Trophoblast cell (in vitro differentiated cells and primary cell): ENCODE measurements at regions not wholly inside any gene's neighbourhood (a gene's known extent, or its start where the extent isn't known, plus 50 kb on each side); places are given as distances from the start of the nearest gene placed in this dataset.

ENCODE experiments used
- DNase-seq, 2 donors: peaks; one replicate each; pipeline ENCODE4 v3.0.0-alpha.2; 2016
- H2AFZ ChIP-seq: 2 replicates; pipeline ENCODE4 v1.6.1; 2013; ENCODE audit warnings: low read length, moderate library complexity, mild to moderate bottlenecking; ENCODE audit not compliant: insufficient read depth, poor library complexity
- H2AK5ac ChIP-seq: 2 replicates; pipeline ENCODE4 v1.6.1; 2013; ENCODE audit warnings: mild to moderate bottlenecking, low read length
- H2BK120ac ChIP-seq: 2 replicates; pipeline ENCODE4 v1.6.1; 2013; ENCODE audit warnings: low read length, mild to moderate bottlenecking, moderate library complexity; ENCODE audit not compliant: insufficient read depth, poor library complexity
- H2BK12ac ChIP-seq: 2 replicates; pipeline ENCODE4 v1.6.1; 2013; ENCODE audit warnings: mild to moderate bottlenecking, low read length, moderate library complexity
- H2BK5ac ChIP-seq: 2 replicates; pipeline ENCODE4 v1.6.1; 2013; ENCODE audit warnings: low read length, low read depth, moderate library complexity, mild to moderate bottlenecking; ENCODE audit not compliant: poor library complexity
- H3K14ac ChIP-seq: 2 replicates; pipeline ENCODE4 v1.6.1; 2013; ENCODE audit warnings: mild to moderate bottlenecking, low read length
- H3K18ac ChIP-seq: 2 replicates; pipeline ENCODE4 v1.6.1; 2013; ENCODE audit warnings: mild to moderate bottlenecking, low read length
- H3K23ac ChIP-seq: 2 replicates; pipeline ENCODE4 v1.6.1; 2013; ENCODE audit warnings: low read length
- H3K27ac ChIP-seq: 2 replicates; pipeline ENCODE4 v1.5.1; 2013; ENCODE audit warnings: low read depth, mild to moderate bottlenecking, inconsistent platforms, low read length, moderate library complexity
- H3K27me3 ChIP-seq: 2 replicates; pipeline ENCODE4 v1.6.1; 2013; ENCODE audit warnings: inconsistent platforms, mild to moderate bottlenecking, low read length, moderate library complexity; ENCODE audit not compliant: insufficient read depth
- H3K36me3 ChIP-seq, 2 experiments: 1 replicate in 1 of 2; 2 replicates in 1 of 2; pipeline ENCODE4 v1.6.1; 2013; ENCODE audit warnings: low read length in 2 of 2, mild to moderate bottlenecking in 2 of 2, moderate library complexity in 1 of 2; ENCODE audit not compliant: insufficient read depth in 2 of 2, control insufficient read depth in 1 of 2
- H3K4ac ChIP-seq: 2 replicates; pipeline ENCODE4 v1.6.1; 2013; ENCODE audit warnings: low read depth, mild to moderate bottlenecking, low read length, moderate library complexity
- H3K4me1 ChIP-seq, 2 experiments: 1 replicate in 1 of 2; 2 replicates in 1 of 2; pipeline ENCODE4 v1.6.1; 2013; ENCODE audit warnings: low read length in 2 of 2, mild to moderate bottlenecking in 2 of 2, moderate library complexity in 1 of 2; ENCODE audit not compliant: insufficient read depth in 2 of 2, control insufficient read depth in 1 of 2
- H3K4me2 ChIP-seq: 2 replicates; pipeline ENCODE4 v1.6.1; 2013; ENCODE audit warnings: inconsistent platforms, mild to moderate bottlenecking, low read length, moderate library complexity
- H3K4me3 ChIP-seq: 2 replicates; pipeline ENCODE4 v1.5.1; 2013; ENCODE audit warnings: mild to moderate bottlenecking, low read depth, low read length, inconsistent platforms
- H3K79me1 ChIP-seq: one replicate; pipeline ENCODE4 v1.6.1; 2013; ENCODE audit warnings: low read length
- H3K79me2 ChIP-seq: 2 replicates; pipeline ENCODE4 v1.6.1; 2013; ENCODE audit warnings: low read length, mild to moderate bottlenecking; ENCODE audit not compliant: control insufficient read depth, insufficient read depth, poor library complexity
- H3K9ac ChIP-seq: 2 replicates; pipeline ENCODE4 v1.6.1; 2013; ENCODE audit warnings: mild to moderate bottlenecking, low read length
- H3K9me3 ChIP-seq: 2 replicates; pipeline ENCODE4 v1.6.1; 2013; ENCODE audit warnings: low read depth, mild to moderate bottlenecking, control low read depth, inconsistent platforms, low read length; ENCODE audit not compliant: insufficient read depth
- H4K12ac ChIP-seq: 2 replicates; pipeline ENCODE4 v1.6.1; 2013; ENCODE audit warnings: low read depth, mild to moderate bottlenecking, low read length, moderate library complexity
- H4K8ac ChIP-seq: 2 replicates; pipeline ENCODE4 v1.6.1; 2013; ENCODE audit warnings: low read depth, mild to moderate bottlenecking, low read length, moderate library complexity
- H4K91ac ChIP-seq: one replicate; pipeline ENCODE4 v1.6.1; 2013; ENCODE audit warnings: low read depth, mild to moderate bottlenecking, low read length, moderate library complexity
- WGBS: extraction: QIAGEN DNeasy Blood & Tissue Kit; methylation state at CpG from one replicate; pipeline ENCODE4 v1.1.7; 2013; ENCODE audit warnings: missing lambda C conversion rate; ENCODE audit not compliant: insufficient read length, insufficient coverage; ENCODE audit errors: extremely low coverage; 5-methylcytosine and 5-hydroxymethylcytosine counted together

DNA sequence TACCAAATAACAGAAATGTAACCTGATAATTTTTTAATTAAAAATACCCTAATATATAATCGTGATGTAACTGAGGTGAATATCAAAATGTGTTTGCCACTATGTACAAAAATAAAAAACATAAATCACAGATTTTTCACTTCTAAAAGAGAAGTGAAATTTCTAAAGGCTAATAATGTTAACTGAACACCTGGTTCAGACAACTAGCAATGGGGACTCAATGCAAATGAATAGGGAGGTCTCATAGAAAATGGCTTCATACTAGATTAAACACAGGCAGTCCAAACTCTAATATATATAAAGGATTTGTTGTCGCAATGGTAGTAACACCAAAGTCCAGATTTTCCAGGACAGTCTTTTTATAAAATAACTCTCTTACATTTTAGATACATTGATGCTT, 365.4 kb upstream of the ATP2B1 start:
- Histone ChIP-seq H3K9me3 (no peaks in the 10 kb centered on the region), H2BK12ac (no peak overlapping the region), H3K4me2 (no peak overlapping the region), H4K91ac (no peak overlapping the region), H2AK5ac (no peak overlapping the region), H3K79me1 (peaks cover 9% of the 10 kb centered on the region), H3K18ac (no peak overlapping the region), H4K12ac (no peak overlapping the region), H2BK120ac (no peak overlapping the region), H3K9ac (no peak overlapping the region), H3K27me3 (no peaks in the 10 kb centered on the region), H3K23ac (no peak overlapping the region), H3K27ac (no peak overlapping the region), H3K36me3 (no peaks in the 10 kb centered on the region), H3K4me3 (no peak overlapping the region), H2AFZ (no peak overlapping the region), H3K14ac (no peak overlapping the region), H4K8ac (no peak overlapping the region), H2BK5ac (no peak overlapping the region), H3K4me1 (peaks cover 0 to 9% of the 10 kb centered on the region in 2 experiments), H3K4ac (no peak overlapping the region), H3K79me2 (no peaks in the 10 kb centered on the region)
- no peak for DNase-seq
- WGBS = no CpG with 5 or more reads among the region's 2 CpGs

DNA sequence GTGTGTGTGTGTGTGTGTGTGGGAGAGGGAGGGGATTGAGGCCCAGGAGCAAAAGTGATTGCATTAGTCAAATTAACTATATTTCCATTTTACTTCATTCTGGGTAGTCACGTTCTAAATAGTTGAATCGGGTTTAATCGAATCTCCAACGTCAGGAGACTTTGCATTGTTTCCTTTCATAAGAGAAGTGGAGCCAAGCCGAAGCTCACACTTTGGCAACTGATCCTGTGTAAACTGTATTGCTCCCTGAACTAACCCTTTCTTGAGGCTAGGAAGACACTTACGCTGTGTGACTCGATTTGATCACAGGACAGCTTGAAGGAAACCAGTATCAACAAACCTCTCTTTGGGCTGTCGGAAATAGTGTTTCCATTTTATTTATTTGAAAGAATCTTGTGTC, 363.4 kb upstream of the ATP2B1 start:
- Histone ChIP-seq H3K79me1 (peaks cover 11% of the 10 kb centered on the region), H3K27ac (no peak overlapping the region), H3K27me3 (no peaks in the 10 kb centered on the region), H2AK5ac (no peak overlapping the region), H3K36me3 (no peaks in the 10 kb centered on the region), H2BK12ac (peak overlapping the region; percentile 77), H2AFZ (no peak overlapping the region), H3K4me2 (no peak overlapping the region), H3K79me2 (no peaks in the 10 kb centered on the region), H2BK5ac (peak overlapping the region; percentile 27), H3K14ac (peak overlapping the region; percentile 57), H3K9ac (no peak overlapping the region), H4K91ac (peak overlapping the region; percentile 61), H2BK120ac (peak overlapping the region; percentile 7), H3K23ac (no peak overlapping the region), H4K12ac (no peak overlapping the region), H3K9me3 (no peaks in the 10 kb centered on the region), H3K4me1 (peaks cover 0 to 9% of the 10 kb centered on the region in 2 experiments), H4K8ac (no peak overlapping the region), H3K4me3 (no peak overlapping the region), H3K4ac (no peak overlapping the region), H3K18ac (no peak overlapping the region)
- DNase-seq = no peak
- no CpG with 5 or more reads among the region's 8 CpGs for WGBS

- no peak overlapping the region for H3K14ac ChIP-seq
- no peak for DNase-seq
- peaks cover 11% of the 10 kb centered on the region for H3K79me1 ChIP-seq
Observed at GRCh38 chr12:90069711-90070110, 361.1 kb upstream of the ATP2B1 start.

GRCh38 chr12:90067791-90068190, 359.2 kb upstream of the ATP2B1 start:
- Histone ChIP-seq H3K9ac (no peak overlapping the region), H2BK5ac (no peak overlapping the region), H4K8ac (no peak overlapping the region), H3K18ac (no peak overlapping the region), H2AFZ (no peak overlapping the region), H3K79me1 (peaks cover 11% of the 10 kb centered on the region), H3K27me3 (no peaks in the 10 kb centered on the region), H3K4me1 (peaks cover 0 to 9% of the 10 kb centered on the region in 2 experiments), H3K36me3 (no peaks in the 10 kb centered on the region), H3K4ac (no peak overlapping the region), H3K79me2 (no peaks in the 10 kb centered on the region), H2BK120ac (no peak overlapping the region), H3K27ac (no peak overlapping the region), H4K91ac (no peak overlapping the region), H2AK5ac (no peak overlapping the region), H4K12ac (no peak overlapping the region), H2BK12ac (no peak overlapping the region), H3K14ac (no peak overlapping the region), H3K9me3 (no peaks in the 10 kb centered on the region), H3K23ac (no peak overlapping the region), H3K4me2 (no peak overlapping the region), H3K4me3 (no peak overlapping the region)
- DNase-seq = no peak
- WGBS = no CpG with 5 or more reads among the region's 1 CpG

More at GRCh38 chr12:90069711-90070110, 361.1 kb upstream of the ATP2B1 start:
- no peak overlapping the region for H2AFZ ChIP-seq
- peak overlapping the region; percentile 68 for H2BK5ac ChIP-seq
- no peak overlapping the region for H3K4me3 ChIP-seq
- H2AK5ac ChIP-seq = no peak overlapping the region
- peak overlapping the region; percentile 55 for H2BK120ac ChIP-seq
- no CpG with 5 or more reads among the region's 2 CpGs for WGBS
- no peak overlapping the region for H3K4me2 ChIP-seq
- H3K4ac ChIP-seq = no peak overlapping the region
- H3K23ac ChIP-seq = no peak overlapping the region
- H4K8ac ChIP-seq = no peak overlapping the region
- H3K9ac ChIP-seq = no peak overlapping the region
- H2BK12ac ChIP-seq = peak overlapping the region; percentile 37
- peak overlapping the region; percentile 67 for H4K91ac ChIP-seq
- peak overlapping the region; percentile 73 for H3K27ac ChIP-seq
- no peaks in the 10 kb centered on the region for H3K9me3 ChIP-seq
- H3K4me1 ChIP-seq = peaks cover 0 to 9% of the 10 kb centered on the region in 2 experiments
- H3K18ac ChIP-seq = no peak overlapping the region
- no peaks in the 10 kb centered on the region for H3K79me2 ChIP-seq
- H3K27me3 ChIP-seq = no peaks in the 10 kb centered on the region
- no peak overlapping the region for H4K12ac ChIP-seq
- H3K36me3 ChIP-seq = no peaks in the 10 kb centered on the region
